Activated CD4-positive, alpha-beta memory T cell treated with anti-CD3 and anti-CD28 coated beads for 36 hours (primary cell): ENCODE measurements at regions not wholly inside any gene's neighbourhood (a gene's known extent, or its start where the extent isn't known, plus 50 kb on each side); places are given as distances from the start of the nearest gene placed in this dataset.

Source experiments
- CTCF ChIA-PET: fragments of 350-600 bp; sonication (Branson Sonifier 250); formaldehyde crosslinking; loops from one replicate; lab custom pipeline; 2021; ENCODE audit warnings: antibody characterized with exemption, inconsistent platforms; lab: Charles Lee
- POLR2A ChIA-PET: fragments of 350-600 bp; sonication (Branson Sonifier 250); formaldehyde crosslinking; loops from one replicate; lab custom pipeline; 2021; ENCODE audit warnings: antibody characterized with exemption; lab: Charles Lee
- DNase-seq: peaks from one replicate; pipeline ENCODE4 v3.0.0-alpha.2; 2020
- H3K27ac Mint-ChIP-seq: one replicate; pipeline ENCODE4 v1.8.0; 2021; ENCODE audit warnings: mixed read lengths
- H3K27me3 Mint-ChIP-seq: one replicate; pipeline ENCODE4 v1.8.0; 2021; ENCODE audit warnings: mixed read lengths
- H3K36me3 Mint-ChIP-seq: one replicate; pipeline ENCODE4 v1.8.0; 2021; ENCODE audit warnings: mixed read lengths
- H3K4me1 Mint-ChIP-seq: one replicate; pipeline ENCODE4 v1.8.0; 2021; ENCODE audit warnings: low read depth, mixed read lengths
- H3K4me3 Mint-ChIP-seq: one replicate; pipeline ENCODE4 v1.8.0; 2021; ENCODE audit warnings: mild to moderate bottlenecking, mixed read lengths
- H3K9me3 Mint-ChIP-seq: one replicate; pipeline ENCODE4 v1.8.0; 2021; ENCODE audit warnings: mixed read lengths
- intact Hi-C: fragments of 100-400 bp; cut with micrococcal nuclease; formaldehyde crosslinking; loops from one replicate; pipeline ENCODE4 v1.15.1; 2023

DNA sequence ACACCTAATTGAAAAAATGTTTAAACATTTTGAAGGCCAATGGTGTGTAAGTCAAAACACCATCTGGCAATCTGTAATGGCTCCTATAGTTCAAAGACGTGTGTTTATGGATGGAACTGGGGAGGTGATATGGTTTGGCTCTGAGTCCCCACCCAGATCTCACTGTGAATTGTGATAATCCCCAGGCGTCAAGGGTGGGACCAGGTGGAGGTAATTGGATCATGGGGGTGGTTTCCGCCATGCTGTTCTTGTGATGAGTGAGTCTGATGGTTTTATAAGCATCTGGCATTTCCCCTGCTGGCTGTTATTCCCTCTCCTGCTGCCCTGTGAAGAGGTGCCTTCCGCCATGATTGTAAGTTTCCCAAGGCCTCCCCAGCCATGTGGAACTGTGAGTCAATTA, 52.2 kb downstream of the ADRA2C start:
- no peak overlapping the region for H3K4me3 Mint-ChIP-seq
- intact Hi-C loops, result no loop called here
- H3K9me3 Mint-ChIP-seq, result no peaks in the 10 kb centered on the region
- ChIA-PET CTCF (no interaction called here), POLR2A (no interaction called here)
- no peak for DNase-seq
- no peaks in the 10 kb centered on the region for H3K4me1 Mint-ChIP-seq
- H3K27ac Mint-ChIP-seq, result no peak overlapping the region
- no peaks in the 10 kb centered on the region for H3K36me3 Mint-ChIP-seq
- no peaks in the 10 kb centered on the region for H3K27me3 Mint-ChIP-seq

DNA sequence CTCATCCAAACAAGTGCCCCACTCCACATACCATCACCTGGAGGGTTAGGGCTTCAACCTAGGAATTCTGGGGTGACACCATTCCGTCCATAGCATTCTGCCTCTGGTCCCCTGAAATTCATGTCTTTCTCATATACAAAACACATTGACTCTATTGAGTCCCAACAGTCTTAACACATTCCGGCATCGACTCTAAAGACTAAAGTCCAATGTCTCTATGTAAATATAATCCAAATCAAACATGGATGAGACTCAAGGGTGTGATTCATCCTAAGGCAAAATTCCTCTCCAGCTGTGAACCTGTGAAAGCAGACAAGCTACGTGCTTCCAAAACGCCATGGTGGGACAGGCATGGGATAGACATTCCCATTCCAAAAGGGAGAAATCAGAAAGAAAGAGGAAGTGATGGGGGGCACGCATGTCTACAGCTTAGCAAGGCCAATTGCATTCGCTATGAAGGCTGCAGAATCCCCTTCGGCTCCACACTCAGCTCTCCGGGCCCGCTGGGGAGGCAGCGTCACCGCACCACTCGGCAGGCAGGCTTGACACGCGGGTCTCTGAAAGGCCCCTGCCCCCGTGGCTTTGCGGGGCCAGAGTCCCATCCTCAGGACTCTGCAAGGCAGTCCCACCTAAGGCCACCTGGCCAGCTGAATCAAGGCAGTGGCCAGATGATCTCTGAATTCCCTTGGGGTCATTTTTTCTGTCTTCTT, 53.2 kb downstream of the ADRA2C start:
- H3K27me3 Mint-ChIP-seq, result no peaks in the 10 kb centered on the region
- no peak for DNase-seq
- H3K27ac Mint-ChIP-seq, result no peak overlapping the region
- H3K9me3 Mint-ChIP-seq, result no peaks in the 10 kb centered on the region
- H3K4me3 Mint-ChIP-seq, result no peak overlapping the region
- intact Hi-C loops, result no loop called here
- H3K4me1 Mint-ChIP-seq, result no peaks in the 10 kb centered on the region
- no peaks in the 10 kb centered on the region for H3K36me3 Mint-ChIP-seq
- POLR2A ChIA-PET, result no interaction called here
- CTCF ChIA-PET, result no interaction called here

DNA sequence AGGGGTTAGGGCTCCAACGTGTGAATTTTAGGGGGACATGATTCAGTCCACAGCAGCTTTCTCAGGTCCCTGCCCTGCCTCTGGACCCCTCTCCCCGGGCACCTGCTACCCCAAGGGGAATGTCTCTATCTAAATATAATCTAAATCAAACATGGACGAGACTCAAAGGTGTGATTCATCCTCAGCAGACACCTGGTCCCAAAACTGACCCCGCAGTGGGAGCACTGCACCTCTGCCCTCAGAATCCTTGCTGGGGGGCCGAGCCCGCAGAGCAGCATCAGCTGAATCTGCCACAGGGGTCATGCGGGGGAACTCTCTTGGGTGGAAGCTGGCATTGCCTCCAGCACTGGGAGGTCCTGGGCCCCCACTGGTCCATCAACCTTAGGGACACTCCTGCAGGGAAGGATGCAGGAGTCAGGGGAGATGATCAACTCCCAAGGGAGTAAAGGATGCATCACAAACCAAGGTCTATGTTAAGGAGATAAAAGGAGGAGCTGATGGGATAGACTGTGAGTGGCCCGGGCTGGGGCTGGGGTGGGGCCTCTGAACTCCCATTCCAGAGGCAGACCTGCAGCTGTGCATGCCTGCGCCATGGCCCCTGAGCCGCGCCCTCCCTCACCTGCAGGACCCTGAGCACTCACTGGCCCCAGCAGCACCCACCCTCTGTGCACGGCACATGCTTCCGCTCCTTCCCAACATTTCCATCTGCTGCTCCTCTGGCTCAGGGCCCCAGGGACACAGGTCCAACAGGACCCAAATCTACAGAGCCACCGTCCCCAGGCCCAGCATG, 54.0 kb downstream of the ADRA2C start:
- intact Hi-C loops, result no loop called here
- Mint-ChIP-seq H3K9me3 (no peaks in the 10 kb centered on the region), H3K4me1 (no peaks in the 10 kb centered on the region)

DNA sequence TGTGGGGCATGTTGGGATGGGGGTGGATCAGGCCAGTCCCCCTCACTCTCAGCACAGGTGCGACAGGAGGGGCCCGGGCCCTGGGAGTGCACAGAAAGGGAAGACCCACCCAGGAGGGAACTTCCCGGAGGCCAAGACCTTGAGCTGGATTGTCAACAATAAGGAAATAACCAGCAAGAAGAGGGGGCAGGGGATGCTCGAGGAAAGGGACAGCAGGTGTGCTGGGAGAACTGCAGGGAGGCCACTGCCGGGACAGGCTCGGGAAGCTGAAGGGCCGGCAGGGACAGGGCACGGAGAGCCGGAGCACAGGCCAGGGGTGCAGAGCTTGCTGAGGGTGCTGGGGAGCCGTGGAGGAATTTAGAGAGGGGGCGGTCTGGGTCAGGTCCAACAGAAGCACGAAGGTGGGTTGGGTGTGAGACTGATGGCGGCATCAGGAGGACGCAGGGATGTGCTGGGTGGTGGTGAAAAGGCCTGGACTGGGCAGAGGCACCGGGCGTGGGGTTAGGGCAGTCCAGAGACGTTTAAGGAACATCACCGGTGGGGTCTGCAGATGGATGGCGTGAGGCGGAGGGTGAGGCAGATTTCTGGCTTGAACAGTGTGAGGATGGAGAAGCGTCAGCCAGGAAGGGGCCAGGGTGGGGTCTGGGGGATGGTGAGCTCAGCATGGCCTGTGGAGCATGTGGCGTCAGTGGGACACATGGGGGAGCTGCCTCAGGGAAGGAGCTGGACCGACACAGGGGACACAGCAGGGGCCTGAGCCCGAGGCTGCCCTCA, 54.8 kb downstream of the ADRA2C start:
- CTCF ChIA-PET, result no interaction called here
- Mint-ChIP-seq H3K36me3 (no peaks in the 10 kb centered on the region), H3K4me1 (no peaks in the 10 kb centered on the region), H3K4me3 (no peak overlapping the region), H3K9me3 (no peaks in the 10 kb centered on the region), H3K27ac (no peak overlapping the region), H3K27me3 (no peaks in the 10 kb centered on the region)
- DNase-seq, result no peak
- intact Hi-C loops, result no loop called here
- POLR2A ChIA-PET, result no interaction called here

More for the DNA sequence above, 54.0 kb downstream of the ADRA2C start:
- Mint-ChIP-seq H3K4me3 (no peak overlapping the region), H3K27me3 (no peaks in the 10 kb centered on the region), H3K27ac (no peak overlapping the region), H3K36me3 (no peaks in the 10 kb centered on the region)
- DNase-seq, result no peak
- ChIA-PET CTCF (no interaction called here), POLR2A (no interaction called here)

DNA sequence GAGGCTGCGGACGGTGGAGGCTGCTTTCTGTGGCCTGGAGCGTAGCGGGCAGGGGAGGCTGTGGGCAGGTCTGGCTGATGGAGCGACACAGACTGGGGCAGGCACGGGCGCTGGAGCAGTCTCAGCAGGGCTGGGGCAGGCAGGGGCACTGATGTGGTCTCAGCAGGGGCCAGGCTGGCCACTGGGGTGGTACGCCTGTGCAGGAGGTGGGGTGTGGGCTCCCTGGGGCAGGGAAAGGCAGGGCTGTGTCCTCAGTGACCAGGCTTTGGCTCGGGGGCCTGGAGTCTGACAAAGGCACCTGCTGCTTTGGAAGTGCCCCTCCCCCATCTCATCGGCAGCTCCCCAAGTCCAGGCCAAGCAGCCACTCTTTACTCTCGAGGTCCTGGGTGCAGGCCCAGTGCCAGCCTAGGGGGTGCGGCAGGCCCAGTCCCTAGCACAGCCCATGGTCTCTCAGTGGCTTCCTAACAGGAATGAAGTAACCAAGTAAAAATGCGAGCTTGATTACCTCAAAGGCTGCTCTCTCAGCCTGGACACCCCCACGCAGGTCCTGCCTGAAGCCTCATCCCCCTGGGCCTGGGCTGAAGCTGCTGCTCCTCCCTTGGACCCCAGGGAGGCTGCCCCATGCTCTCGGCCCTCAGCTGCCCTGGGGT, 55.5 kb downstream of the ADRA2C start:
- no peak for DNase-seq
- H3K27me3 Mint-ChIP-seq, result no peaks in the 10 kb centered on the region
- CTCF ChIA-PET, result no interaction called here
- no peaks in the 10 kb centered on the region for H3K36me3 Mint-ChIP-seq
- H3K9me3 Mint-ChIP-seq, result no peaks in the 10 kb centered on the region
- intact Hi-C loops, result no loop called here
- H3K4me1 Mint-ChIP-seq, result no peaks in the 10 kb centered on the region
- no peak overlapping the region for H3K27ac Mint-ChIP-seq
- no peak overlapping the region for H3K4me3 Mint-ChIP-seq
- POLR2A ChIA-PET, result no interaction called here

DNA sequence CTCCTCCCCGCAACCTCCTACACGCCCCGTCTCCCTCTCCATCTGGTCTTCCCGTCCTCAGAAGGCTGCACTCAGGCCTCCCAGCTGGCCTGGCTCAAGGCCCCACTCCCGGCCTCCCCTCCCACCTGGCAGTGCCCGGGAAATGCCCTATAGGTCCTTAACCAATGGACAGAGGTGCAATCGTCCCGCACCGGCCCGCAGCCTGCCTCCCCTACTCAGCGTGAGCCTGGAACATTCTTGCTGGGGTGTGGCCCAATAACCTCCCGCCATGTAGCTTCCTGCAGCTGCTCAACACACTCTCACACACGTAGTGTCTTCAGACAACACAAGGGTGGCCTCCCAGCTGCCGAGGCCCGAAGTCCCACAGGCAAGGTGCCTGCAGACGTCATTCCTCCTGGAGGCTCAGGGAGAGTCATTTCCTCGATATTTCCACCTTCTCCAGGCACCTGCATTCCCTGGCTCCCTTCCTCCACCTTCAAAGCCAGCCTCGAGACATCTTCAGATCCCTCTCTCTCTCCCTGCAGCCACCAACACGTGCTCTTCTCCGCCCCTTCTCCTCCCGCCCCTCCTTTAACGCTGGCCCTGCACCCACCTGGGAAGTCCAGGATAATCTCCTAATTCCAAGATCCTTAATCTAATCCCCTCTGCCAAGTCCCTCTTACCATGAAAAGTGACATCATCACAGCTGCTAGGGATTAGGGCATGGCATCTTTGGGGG, 56.2 kb downstream of the ADRA2C start:
- CTCF ChIA-PET, result no interaction called here
- POLR2A ChIA-PET, result no interaction called here
- no peaks in the 10 kb centered on the region for H3K36me3 Mint-ChIP-seq

DNA sequence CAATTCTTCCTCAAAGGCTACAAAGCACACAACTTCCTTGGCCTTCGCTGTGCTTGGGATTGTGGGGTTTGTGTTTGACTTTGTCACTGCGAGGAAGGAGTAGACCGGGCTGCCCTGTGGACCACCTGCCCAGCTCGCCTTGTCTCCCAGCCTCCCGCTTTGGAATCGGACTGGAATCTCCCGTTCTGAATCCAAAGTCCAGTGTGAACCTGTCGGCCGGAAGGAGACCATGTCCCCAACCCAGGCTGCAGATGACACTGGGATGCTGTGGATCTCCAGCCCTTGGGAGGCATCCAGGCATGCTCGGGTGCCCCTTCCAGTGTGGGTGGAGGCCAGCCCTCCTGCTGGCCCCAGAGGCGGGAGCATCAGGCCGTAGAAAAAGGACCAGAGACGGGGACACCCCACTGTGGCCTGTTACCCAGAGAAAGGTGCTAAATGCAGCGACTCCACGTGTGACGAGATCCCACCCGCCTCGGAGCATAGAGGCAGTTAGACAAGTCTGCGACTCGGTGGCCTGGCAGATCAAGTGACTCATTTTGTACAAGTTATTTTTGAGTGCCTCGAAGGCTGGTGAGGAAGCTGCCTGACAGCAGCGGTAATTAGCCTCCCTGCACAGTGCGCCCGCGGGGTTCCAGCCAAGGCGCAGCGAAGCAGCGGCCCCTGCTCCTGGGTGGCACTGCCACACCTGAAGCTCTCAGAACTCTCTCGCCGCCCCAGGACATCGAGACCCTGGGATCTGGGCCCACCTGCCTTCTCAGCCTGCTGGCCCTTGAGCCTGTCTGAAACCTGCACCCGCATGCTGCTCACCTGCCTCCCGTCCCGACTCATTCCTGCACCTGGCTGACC, 57.5 kb downstream of the ADRA2C start:
- H3K27ac Mint-ChIP-seq, result no peak overlapping the region
- intact Hi-C loops, result no loop called here
- H3K36me3 Mint-ChIP-seq, result no peaks in the 10 kb centered on the region
- no peaks in the 10 kb centered on the region for H3K27me3 Mint-ChIP-seq
- H3K4me3 Mint-ChIP-seq, result no peak overlapping the region
- POLR2A ChIA-PET, result no interaction called here
- no peak for DNase-seq
- no peaks in the 10 kb centered on the region for H3K4me1 Mint-ChIP-seq
- H3K9me3 Mint-ChIP-seq, result no peaks in the 10 kb centered on the region
- CTCF ChIA-PET, result no interaction called here

More for the DNA sequence above, 56.2 kb downstream of the ADRA2C start:
- no peak overlapping the region for H3K27ac Mint-ChIP-seq
- no peaks in the 10 kb centered on the region for H3K9me3 Mint-ChIP-seq
- H3K4me1 Mint-ChIP-seq, result no peaks in the 10 kb centered on the region
- H3K27me3 Mint-ChIP-seq, result no peaks in the 10 kb centered on the region
- no peak overlapping the region for H3K4me3 Mint-ChIP-seq
- DNase-seq, result no peak
- intact Hi-C loops, result no loop called here

DNA sequence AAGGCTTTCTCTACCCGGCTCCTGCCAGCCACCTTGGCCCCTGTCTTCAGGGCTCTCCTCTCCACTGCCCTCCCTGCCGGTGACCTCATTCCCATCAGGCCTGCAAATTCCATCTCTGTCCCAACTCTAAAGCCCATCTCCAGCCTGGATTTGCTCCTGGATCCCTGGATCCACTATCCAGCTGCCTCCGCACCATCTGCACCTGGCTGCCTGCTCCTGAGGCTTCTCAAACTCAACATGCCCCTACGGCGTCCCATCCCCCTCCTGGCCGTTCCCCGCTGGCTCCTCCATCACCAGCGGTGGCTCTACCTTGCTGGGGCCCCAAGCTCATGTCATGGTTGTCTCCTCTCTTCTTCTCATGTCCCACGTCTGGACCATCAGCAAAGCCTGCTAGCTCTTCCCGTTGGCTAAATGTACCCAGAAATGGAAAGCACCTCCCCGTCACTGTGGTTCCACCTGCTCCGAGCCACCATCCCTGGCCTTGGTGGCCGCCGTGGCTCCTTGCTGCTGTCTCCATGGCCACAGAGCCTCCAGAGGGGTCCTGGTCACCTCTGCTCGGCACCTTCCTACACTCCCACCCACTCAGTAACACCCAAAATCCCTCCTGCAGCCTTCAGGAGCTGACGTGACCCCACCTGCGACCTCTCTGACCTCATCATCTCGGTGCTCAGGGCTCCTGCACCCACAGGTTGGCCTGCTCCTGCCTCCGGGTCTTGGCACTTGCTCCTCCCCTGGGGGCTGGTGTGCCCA, 58.5 kb downstream of the ADRA2C start:
- intact Hi-C loops, result no loop called here
- ChIA-PET CTCF (no interaction called here), POLR2A (no interaction called here)
- Mint-ChIP-seq H3K36me3 (no peaks in the 10 kb centered on the region), H3K27me3 (peaks cover 4% of the 10 kb centered on the region), H3K4me3 (no peak overlapping the region), H3K9me3 (no peaks in the 10 kb centered on the region), H3K27ac (no peak overlapping the region), H3K4me1 (no peaks in the 10 kb centered on the region)
- DNase-seq, result no peak

DNA sequence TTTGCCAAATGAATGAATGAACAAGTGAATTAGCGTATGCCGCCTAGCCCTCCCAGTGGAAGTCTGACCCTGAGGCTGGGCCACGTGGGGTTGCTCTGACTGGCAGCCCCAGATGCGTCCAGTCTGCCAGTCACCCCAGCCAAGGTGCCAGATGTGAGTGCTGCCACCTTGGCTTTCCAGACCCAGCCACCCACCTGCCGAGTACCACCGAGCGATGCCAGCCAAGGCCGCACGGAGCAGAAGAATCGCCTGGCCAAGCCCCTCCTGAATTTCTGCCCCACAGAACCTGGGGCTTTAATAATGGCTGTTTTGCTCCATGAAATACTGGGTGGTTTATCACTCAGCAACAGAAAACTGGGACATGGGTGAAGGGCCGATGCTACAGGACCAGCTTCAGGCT, 59.3 kb downstream of the ADRA2C start:
- ChIA-PET CTCF (no interaction called here), POLR2A (no interaction called here)
- intact Hi-C loops, result no loop called here
- Mint-ChIP-seq H3K36me3 (no peaks in the 10 kb centered on the region), H3K9me3 (no peaks in the 10 kb centered on the region), H3K4me3 (no peak overlapping the region), H3K27ac (no peak overlapping the region), H3K4me1 (no peaks in the 10 kb centered on the region), H3K27me3 (peaks cover 4% of the 10 kb centered on the region)
- no peak for DNase-seq

DNA sequence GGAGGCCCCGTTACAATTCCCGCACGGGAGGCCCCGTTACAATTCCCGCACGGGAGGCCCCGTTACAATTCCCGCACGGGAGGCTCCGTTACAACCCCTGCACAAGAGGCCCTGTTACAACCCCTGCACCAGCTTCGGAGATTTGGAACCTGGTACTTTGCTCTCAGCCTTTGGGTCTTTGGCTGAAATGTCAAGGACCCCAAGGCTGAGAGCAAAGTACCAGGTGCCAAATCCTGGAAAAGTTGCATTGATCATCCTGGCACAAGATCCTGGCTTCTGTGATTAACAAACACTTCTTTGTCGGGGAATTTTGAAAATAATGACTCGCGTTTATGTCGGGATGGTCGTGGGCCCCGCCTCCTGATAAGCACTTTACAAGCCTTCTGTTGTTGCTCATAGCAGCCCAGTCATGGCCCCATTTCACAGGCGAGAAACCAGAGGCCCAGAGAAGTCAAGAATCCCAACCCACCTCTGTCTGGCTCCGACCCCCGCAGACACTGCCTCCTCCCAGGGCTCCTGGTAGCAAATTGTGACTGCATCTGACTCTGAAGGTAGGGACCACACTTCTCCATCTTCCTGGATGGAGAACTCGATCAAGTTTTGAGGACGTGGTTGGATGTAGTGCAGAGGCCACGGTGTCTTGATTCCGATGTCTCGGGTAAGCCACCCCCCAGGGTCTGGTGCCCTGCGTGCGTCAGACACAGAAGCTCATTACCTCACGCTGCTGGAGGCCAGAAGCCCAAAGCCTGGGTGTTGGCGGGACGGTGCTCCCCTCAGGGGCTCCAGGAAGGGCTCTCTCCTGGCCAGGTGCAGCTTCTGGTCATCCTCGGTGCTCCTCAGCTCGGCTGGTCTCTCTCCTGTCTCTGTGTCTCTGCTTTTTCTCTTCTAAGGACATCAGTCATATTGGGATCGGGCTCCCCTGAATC, 60.3 kb downstream of the ADRA2C start:
- intact Hi-C loops, result no loop called here
- Mint-ChIP-seq H3K36me3 (no peaks in the 10 kb centered on the region), H3K27ac (no peak overlapping the region), H3K4me1 (no peaks in the 10 kb centered on the region), H3K27me3 (peaks cover 4% of the 10 kb centered on the region), H3K4me3 (no peak overlapping the region), H3K9me3 (no peaks in the 10 kb centered on the region)
- ChIA-PET CTCF (no interaction called here), POLR2A (no interaction called here)
- no peak for DNase-seq
